ENCODE measurements at regions not wholly inside any gene's neighbourhood (a gene's known extent, or its start where the extent isn't known, plus 50 kb on each side); places are given as distances from the start of the nearest gene placed in this dataset.

DNA sequence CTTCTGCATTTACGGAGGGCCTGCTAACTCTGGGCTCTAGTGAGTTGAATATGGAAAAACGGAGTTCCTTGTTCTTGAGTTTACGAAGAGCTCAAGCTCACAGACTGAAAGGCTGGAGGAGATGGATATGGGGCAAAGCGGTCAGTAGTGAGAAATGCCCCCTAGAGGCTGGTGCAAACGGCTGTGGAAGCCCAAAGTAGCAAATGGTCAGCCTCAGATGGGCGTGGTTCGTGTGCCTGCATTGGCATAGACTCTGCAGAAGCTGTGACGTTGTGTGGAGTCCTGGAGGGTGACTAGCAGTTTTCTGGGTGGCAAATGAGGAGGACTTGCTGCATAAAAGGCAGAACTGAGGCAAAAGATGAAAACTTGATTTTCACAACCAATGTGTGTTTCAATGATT is 93.6 kb upstream of the TWIST2 start:
- no peak overlapping the region for H3K9ac ChIP-seq (ENCODE audit: insufficient read depth in 1 of 2, low read length in 2 of 2)
- peaks cover 0 to 2% (median 0%) of the 10 kb centered on the region in 3 donors for H3K27me3 ChIP-seq (ENCODE audit: control insufficient read depth in 3 of 3, insufficient read depth in 3 of 3, low read length in 2 of 3)
- ATAC-seq (ENCODE audit: insufficient read depth, low FRiP score) (no peak), DNase-seq (no peak)
- TF ChIP-seq, protein P1, sequence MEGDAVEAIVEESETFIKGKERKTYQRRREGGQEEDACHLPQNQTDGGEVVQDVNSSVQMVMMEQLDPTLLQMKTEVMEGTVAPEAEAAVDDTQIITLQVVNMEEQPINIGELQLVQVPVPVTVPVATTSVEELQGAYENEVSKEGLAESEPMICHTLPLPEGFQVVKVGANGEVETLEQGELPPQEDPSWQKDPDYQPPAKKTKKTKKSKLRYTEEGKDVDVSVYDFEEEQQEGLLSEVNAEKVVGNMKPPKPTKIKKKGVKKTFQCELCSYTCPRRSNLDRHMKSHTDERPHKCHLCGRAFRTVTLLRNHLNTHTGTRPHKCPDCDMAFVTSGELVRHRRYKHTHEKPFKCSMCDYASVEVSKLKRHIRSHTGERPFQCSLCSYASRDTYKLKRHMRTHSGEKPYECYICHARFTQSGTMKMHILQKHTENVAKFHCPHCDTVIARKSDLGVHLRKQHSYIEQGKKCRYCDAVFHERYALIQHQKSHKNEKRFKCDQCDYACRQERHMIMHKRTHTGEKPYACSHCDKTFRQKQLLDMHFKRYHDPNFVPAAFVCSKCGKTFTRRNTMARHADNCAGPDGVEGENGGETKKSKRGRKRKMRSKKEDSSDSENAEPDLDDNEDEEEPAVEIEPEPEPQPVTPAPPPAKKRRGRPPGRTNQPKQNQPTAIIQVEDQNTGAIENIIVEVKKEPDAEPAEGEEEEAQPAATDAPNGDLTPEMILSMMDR (IDR thresholded peaks at IDR 0.05; ENCODE audit: control extremely low read depth, extremely low read depth), result no peak
- 68% methylated on average over 8 of the region's 8 CpGs for WGBS, 2 donors
- no peak overlapping the region for H3K27ac ChIP-seq (ENCODE audit: low read depth in 1 of 2, low read length in 1 of 2)
- no peaks in the 10 kb centered on the region for H3K4me1 ChIP-seq (ENCODE audit: control insufficient read depth in 5 of 5, insufficient read depth in 5 of 5, low read length in 5 of 5)
- peaks cover 0 to 8% (median 2%) of the 10 kb centered on the region in 4 donors for H3K9me3 ChIP-seq (ENCODE audit: control insufficient read depth in 4 of 4, insufficient read depth in 3 of 4, low read length in 3 of 4)
- H3K4me3 ChIP-seq, result no peak overlapping the region
- H3K36me3 ChIP-seq (ENCODE audit: control insufficient read depth in 4 of 4, insufficient read depth in 4 of 4, low read length in 4 of 4), result no peaks in the 10 kb centered on the region

GRCh38 chr2:238761868-238762267 is 86.0 kb upstream of the TWIST2 start:
- TF ChIP-seq, protein P1 (IDR thresholded peaks at IDR 0.05; ENCODE audit: control extremely low read depth, extremely low read depth), result no peak
- H3K9me3 ChIP-seq (ENCODE audit: control insufficient read depth in 4 of 4, insufficient read depth in 3 of 4, low read length in 3 of 4), result no peaks in the 10 kb centered on the region
- no peaks in the 10 kb centered on the region for H3K4me1 ChIP-seq (ENCODE audit: control insufficient read depth in 5 of 5, insufficient read depth in 5 of 5, low read length in 5 of 5)
- ATAC-seq (ENCODE audit: insufficient read depth, low FRiP score), result no peak
- WGBS, 2 donors, result 21 to 26% methylated on average over 7 of the region's 7 CpGs
- no peak overlapping the region for H3K27ac ChIP-seq (ENCODE audit: low read depth in 1 of 2, low read length in 1 of 2)
- H3K9ac ChIP-seq (ENCODE audit: insufficient read depth in 1 of 2, low read length in 2 of 2), result no peak overlapping the region
- no peak overlapping the region for H3K4me3 ChIP-seq
- no peaks in the 10 kb centered on the region for H3K36me3 ChIP-seq (ENCODE audit: control insufficient read depth in 4 of 4, insufficient read depth in 4 of 4, low read length in 4 of 4)
- peaks cover 0 to 23% (median 4%) of the 10 kb centered on the region in 3 donors for H3K27me3 ChIP-seq (ENCODE audit: control insufficient read depth in 3 of 3, insufficient read depth in 3 of 3, low read length in 2 of 3)
- peak; percentile 44 to 61 (median 46) for DNase-seq

- no peak for DNase-seq
- H3K9ac ChIP-seq (ENCODE audit: insufficient read depth in 1 of 2, low read length in 2 of 2), result no peak overlapping the region
Measured at GRCh38 chr2:238763471-238763995, 84.4 kb upstream of the TWIST2 start.

More at GRCh38 chr2:238763471-238763995, 84.4 kb upstream of the TWIST2 start:
- H3K27ac ChIP-seq (ENCODE audit: low read depth in 1 of 2, low read length in 1 of 2), result no peak overlapping the region
- peaks cover 0 to 34% (median 13%) of the 10 kb centered on the region in 3 donors for H3K27me3 ChIP-seq (ENCODE audit: control insufficient read depth in 3 of 3, insufficient read depth in 3 of 3, low read length in 2 of 3)
- 69 to 70% methylated on average over 7 of the region's 7 CpGs for WGBS, 2 donors
- H3K9me3 ChIP-seq (ENCODE audit: control insufficient read depth in 4 of 4, insufficient read depth in 3 of 4, low read length in 3 of 4), result no peaks in the 10 kb centered on the region
- no peak for ATAC-seq (ENCODE audit: insufficient read depth, low FRiP score)
- no peak overlapping the region for H3K4me3 ChIP-seq
- no peaks in the 10 kb centered on the region for H3K4me1 ChIP-seq (ENCODE audit: control insufficient read depth in 5 of 5, insufficient read depth in 5 of 5, low read length in 5 of 5)
- H3K36me3 ChIP-seq (ENCODE audit: control insufficient read depth in 4 of 4, insufficient read depth in 4 of 4, low read length in 4 of 4), result no peaks in the 10 kb centered on the region
- TF ChIP-seq, protein P1 (IDR thresholded peaks at IDR 0.05; ENCODE audit: control extremely low read depth, extremely low read depth), result no peak
